OCI-LY1 (cell line): ENCODE measurements at regions not wholly inside any gene's neighbourhood (a gene's known extent, or its start where the extent isn't known, plus 50 kb on each side); places are given as distances from the start of the nearest gene placed in this dataset.

Experiments used
- H2AFZ ChIP-seq: fragments of 200-600 bp; sonication (generic), shearing (Covaris generic); 2 replicates; pipeline ENCODE4 v1.6.0; 2014; ENCODE audit warnings: antibody characterized with exemption, mild to moderate bottlenecking, low read length
- H3F3A ChIP-seq: fragments of 200-600 bp; sonication (generic), shearing (Covaris generic); 2 replicates; pipeline ENCODE4 v1.6.0; 2014; ENCODE audit warnings: mild to moderate bottlenecking, antibody characterized with exemption, low read length, moderate library complexity; ENCODE audit not compliant: insufficient read depth
- H3K27ac ChIP-seq: fragments of 200-600 bp; sonication (generic); 2 replicates; pipeline ENCODE4 v1.5.1; 2014; ENCODE audit warnings: low read length, mixed run types, mild to moderate bottlenecking, low read depth; ENCODE audit not compliant: poor library complexity, severe bottlenecking
- H3K27me3 ChIP-seq: fragments of 200-600 bp; sonication (generic); 2 replicates; pipeline ENCODE4 v1.6.0; 2014; ENCODE audit warnings: antibody characterized with exemption, mild to moderate bottlenecking, low read length, moderate library complexity; ENCODE audit not compliant: insufficient read depth
- H3K36me3 ChIP-seq: fragments of 200-600 bp; sonication (generic); 2 replicates; pipeline ENCODE4 v1.6.1; 2014; ENCODE audit warnings: mild to moderate bottlenecking, antibody characterized with exemption, low read length, moderate library complexity, mixed read lengths; ENCODE audit not compliant: insufficient read depth
- H3K4me1 ChIP-seq: fragments of 200-600 bp; sonication (generic); 2 replicates; pipeline ENCODE4 v1.5.1; 2014; ENCODE audit warnings: mild to moderate bottlenecking, low read length, moderate library complexity; ENCODE audit not compliant: insufficient read depth, severe bottlenecking
- H3K4me2 ChIP-seq: fragments of 200-600 bp; sonication (generic), shearing (Covaris generic); 2 replicates; pipeline ENCODE4 v1.6.1; 2014; ENCODE audit warnings: low read length
- H3K4me3 ChIP-seq: fragments of 200-600 bp; sonication (generic); 2 replicates; pipeline ENCODE4 v1.5.1; 2014; ENCODE audit warnings: low read length, low read depth, mild to moderate bottlenecking, mixed read lengths; ENCODE audit not compliant: poor library complexity, severe bottlenecking
- H3K79me2 ChIP-seq: fragments of 200-600 bp; shearing (Covaris generic); 2 replicates; pipeline ENCODE4 v1.6.1; 2016; ENCODE audit warnings: mixed run types, low read length, mixed read lengths; ENCODE audit not compliant: insufficient read depth
- H3K9ac ChIP-seq: fragments of 200-600 bp; sonication (generic), shearing (Covaris generic); 2 replicates; pipeline ENCODE4 v1.6.1; 2014; ENCODE audit warnings: mild to moderate bottlenecking, low read length, mixed read lengths
- H3K9me2 ChIP-seq: fragments of 200-600 bp; sonication (generic), shearing (Covaris generic); 2 replicates; pipeline ENCODE4 v1.6.1; 2014; ENCODE audit warnings: low read depth, mild to moderate bottlenecking, low read length, mixed read lengths
- H3K9me3 ChIP-seq: fragments of 200-600 bp; shearing (Covaris generic); 2 replicates; pipeline ENCODE4 v1.6.1; 2014; ENCODE audit warnings: low read length, mixed read lengths
- H4K20me1 ChIP-seq: fragments of 200-600 bp; sonication (generic), shearing (Covaris generic); 2 replicates; pipeline ENCODE4 v1.6.0; 2016; ENCODE audit warnings: mild to moderate bottlenecking, low read length; ENCODE audit not compliant: insufficient read depth
- CTCF ChIP-seq: fragments of 200-600 bp; sonication (generic), shearing (Covaris generic); IDR thresholded peaks from 2 replicates; pipeline ENCODE4 v1.5.1; 2017; ENCODE audit warnings: mild to moderate bottlenecking, antibody characterized with exemption, low read length, moderate library complexity, mixed read lengths
- EZH2 ChIP-seq: fragments of 200-600 bp; sonication (generic), shearing (Covaris generic); IDR thresholded peaks from 2 replicates; pipeline ENCODE4 v1.8.0; 2017; ENCODE audit warnings: borderline replicate concordance, mixed run types, mild to moderate bottlenecking, antibody characterized with exemption, low read length, moderate library complexity, mixed read lengths

- Histone ChIP-seq H3F3A (no peaks in the 10 kb centered on the region), H3K4me2 (no peak overlapping the region), H3K4me1 (no peaks in the 10 kb centered on the region), H3K9me3 (no peaks in the 10 kb centered on the region), H4K20me1 (no peaks in the 10 kb centered on the region), H3K4me3 (no peak overlapping the region), H3K27ac (no peak overlapping the region), H3K27me3 (no peaks in the 10 kb centered on the region), H2AFZ (no peak overlapping the region), H3K9ac (no peak overlapping the region), H3K9me2 (no peaks in the 10 kb centered on the region), H3K79me2 (no peaks in the 10 kb centered on the region), H3K36me3 (no peaks in the 10 kb centered on the region)
- no peak for TF ChIP-seq EZH2
- no peak for TF ChIP-seq CTCF
Measured at GRCh38 chr10:1841759-1842158, 104.4 kb upstream of the ADARB2 start.

GRCh38 chr10:1829712-1830111 lies 92.4 kb upstream of the ADARB2 start:
- Histone ChIP-seq H4K20me1 (no peaks in the 10 kb centered on the region), H3K4me2 (no peak overlapping the region), H3K4me3 (no peak overlapping the region), H2AFZ (no peak overlapping the region), H3K79me2 (no peaks in the 10 kb centered on the region), H3F3A (no peaks in the 10 kb centered on the region), H3K9me2 (no peaks in the 10 kb centered on the region), H3K27me3 (no peaks in the 10 kb centered on the region; the same call in 1 of the 2 replicates), H3K36me3 (no peaks in the 10 kb centered on the region), H3K4me1 (no peaks in the 10 kb centered on the region), H3K27ac (no peak overlapping the region), H3K9ac (no peak overlapping the region), H3K9me3 (no peaks in the 10 kb centered on the region)
- TF ChIP-seq EZH2 (no peak), CTCF (no peak)

DNA sequence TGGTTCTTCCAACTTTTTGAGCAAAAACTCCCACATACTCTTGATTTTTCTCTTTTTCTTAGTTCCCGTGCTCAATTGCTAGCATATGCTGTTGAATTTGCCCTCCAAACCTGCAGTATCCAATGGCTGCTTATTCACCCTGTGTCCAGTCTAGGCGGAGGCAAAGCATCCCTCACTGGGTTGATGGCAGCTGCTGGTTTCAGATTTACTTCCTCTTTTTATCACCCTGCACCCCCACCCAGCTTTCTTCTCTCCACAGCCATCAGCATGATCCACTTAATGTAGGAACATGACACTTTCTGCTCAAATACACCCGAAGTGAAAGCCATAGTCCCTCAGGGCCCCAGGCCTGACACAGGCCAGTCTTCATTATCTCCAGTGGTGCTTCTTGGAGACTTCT lies 87.6 kb upstream of the ADARB2 start:
- Histone ChIP-seq H3K27me3 (no peaks in the 10 kb centered on the region; the same call in 1 of the 2 replicates), H3K9me3 (no peaks in the 10 kb centered on the region), H3K4me3 (no peak overlapping the region), H3K4me2 (no peak overlapping the region), H4K20me1 (no peaks in the 10 kb centered on the region), H3K79me2 (no peaks in the 10 kb centered on the region), H3K27ac (no peak overlapping the region), H3K9ac (no peak overlapping the region), H3K36me3 (no peaks in the 10 kb centered on the region), H3K4me1 (no peaks in the 10 kb centered on the region), H3F3A (no peaks in the 10 kb centered on the region), H2AFZ (no peak overlapping the region), H3K9me2 (no peaks in the 10 kb centered on the region)
- no peak for TF ChIP-seq EZH2
- no peak for TF ChIP-seq CTCF
